ENCODE measurements at regions not wholly inside any gene's neighbourhood (a gene's known extent, or its start where the extent isn't known, plus 50 kb on each side); places are given as distances from the start of the nearest gene placed in this dataset.

GRCh38 chr16:59350670-59351069, 616.6 kb upstream of the GOT2 start:
- Mint-ChIP-seq H3K4me1 (peaks cover 8% of the 10 kb centered on the region), H3K36me3 (ENCODE audit: low read depth) (no peaks in the 10 kb centered on the region), H3K27me3 (ENCODE audit: insufficient read depth, low read depth, poor library complexity) (peaks cover 7% of the 10 kb centered on the region), H3K4me3 (no peak overlapping the region), H3K27ac (no peak overlapping the region), H3K9me3 (no peaks in the 10 kb centered on the region; the same call in 2 of the 3 replicates)
- no peaks in the 10 kb centered on the region for H4K20me1 ChIP-seq (replicated peaks; ENCODE audit: insufficient read depth)
- H3K4me2 ChIP-seq, result no peak overlapping the region
- no peak overlapping the region for H3K27ac ChIP-seq (ENCODE audit: low read depth)
- no peaks in the 10 kb centered on the region for H3K36me3 ChIP-seq (ENCODE audit: insufficient read depth)
- no peaks in the 10 kb centered on the region for H3K9me2 ChIP-seq (ENCODE audit: insufficient read depth)
- DNase-seq (ENCODE audit: low spot score) (no peak), ATAC-seq (no peak)
- peaks cover 8% of the 10 kb centered on the region for H3K4me1 ChIP-seq (ENCODE audit: insufficient read depth)
- H3K79me2 ChIP-seq (replicated peaks; ENCODE audit: insufficient read depth), result no peaks in the 10 kb centered on the region
- no peak overlapping the region for H3K4me3 ChIP-seq
- H3K27me3 ChIP-seq (ENCODE audit: insufficient read depth), result peaks cover 18% of the 10 kb centered on the region
- no peaks in the 10 kb centered on the region for H3F3A ChIP-seq (replicated peaks; ENCODE audit: low read depth)
- TF ChIP-seq ZNF114 (CRISPR knock-in tag; IDR thresholded peaks at IDR 0.05) (no peak), EZH2 (IDR thresholded peaks at IDR 0.05; ENCODE audit: low read depth, unreplicated experiment) (no peak), CTCF (conservative IDR thresholded peaks at IDR 0.05; ENCODE audit: low read depth in 2 of 2) (no peak), STAT1 (IDR thresholded peaks at IDR 0.05; ENCODE audit: unreplicated experiment) (no peak), CREB1 (CRISPR knock-in tag; IDR thresholded peaks at IDR 0.05; ENCODE audit: low read depth) (no peak), ETS1 (IDR thresholded peaks at IDR 0.05) (no peak), REST (IDR thresholded peaks at IDR 0.05; ENCODE audit: unreplicated experiment) (no peak), NANOG (IDR thresholded peaks at IDR 0.05; ENCODE audit: borderline replicate concordance) (no peak), EZH2phosphoT487 (IDR thresholded peaks at IDR 0.05; ENCODE audit: unreplicated experiment) (no peak), ZNF462 (CRISPR knock-in tag; IDR thresholded peaks at IDR 0.05) (no peak), ZNF331 (CRISPR knock-in tag; IDR thresholded peaks at IDR 0.05; ENCODE audit: low read depth) (no peak), JUNB (IDR thresholded peaks at IDR 0.05; ENCODE audit: unreplicated experiment) (no peak), POLR2AphosphoS5 (IDR thresholded peaks at IDR 0.05; ENCODE audit: low read depth) (no peak)
- no peak overlapping the region for H2AFZ ChIP-seq
